ENCODE measurements at regions not wholly inside any gene's neighbourhood (a gene's known extent, or its start where the extent isn't known, plus 50 kb on each side); places are given as distances from the start of the nearest gene placed in this dataset.

DNA sequence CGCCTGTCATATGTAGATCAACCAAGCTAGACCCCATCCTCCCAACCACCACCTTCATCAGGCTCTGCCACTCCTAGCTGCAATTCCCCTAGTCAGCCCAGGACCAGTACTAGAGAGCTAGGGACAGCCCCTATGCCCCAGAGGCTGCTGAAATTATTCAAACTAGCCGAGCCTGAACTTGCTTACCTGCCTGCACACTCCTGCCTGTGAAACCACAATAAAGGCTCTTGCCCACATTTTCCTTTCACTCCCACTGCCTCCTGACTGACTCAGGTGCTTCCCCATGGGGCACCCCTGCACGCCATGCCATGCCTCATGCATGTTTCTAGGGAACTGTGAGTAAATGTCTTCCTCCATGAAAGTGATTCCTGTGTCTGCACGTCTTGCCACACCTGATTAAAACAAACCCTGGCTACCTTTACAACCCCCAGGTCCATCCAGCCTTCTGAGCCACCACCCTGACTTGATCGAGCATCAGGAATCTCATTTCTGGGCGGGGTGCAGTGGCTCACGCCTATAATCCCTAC lies 66.5 kb upstream of the IER3 start (continued):
- TF ChIP-seq NR2F1 (conservative IDR thresholded peaks at IDR 0.05), result peak; percentile 87
- TF ChIP-seq, protein P1, sequence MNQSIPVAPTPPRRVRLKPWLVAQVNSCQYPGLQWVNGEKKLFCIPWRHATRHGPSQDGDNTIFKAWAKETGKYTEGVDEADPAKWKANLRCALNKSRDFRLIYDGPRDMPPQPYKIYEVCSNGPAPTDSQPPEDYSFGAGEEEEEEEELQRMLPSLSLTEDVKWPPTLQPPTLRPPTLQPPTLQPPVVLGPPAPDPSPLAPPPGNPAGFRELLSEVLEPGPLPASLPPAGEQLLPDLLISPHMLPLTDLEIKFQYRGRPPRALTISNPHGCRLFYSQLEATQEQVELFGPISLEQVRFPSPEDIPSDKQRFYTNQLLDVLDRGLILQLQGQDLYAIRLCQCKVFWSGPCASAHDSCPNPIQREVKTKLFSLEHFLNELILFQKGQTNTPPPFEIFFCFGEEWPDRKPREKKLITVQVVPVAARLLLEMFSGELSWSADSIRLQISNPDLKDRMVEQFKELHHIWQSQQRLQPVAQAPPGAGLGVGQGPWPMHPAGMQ (IDR thresholded peaks at IDR 0.05; ENCODE audit: borderline replicate concordance), result no peak
- peak; percentile 95 for TF ChIP-seq ZNF217 (IDR thresholded peaks at IDR 0.05)
- TF ChIP-seq BHLHE40 (IDR thresholded peaks at IDR 0.05; ENCODE audit: borderline replicate concordance in 1 of 2, low read depth in 2 of 2, low read length in 1 of 2), result peak; percentile 97 to 99
- TF ChIP-seq POU2F2 (IDR thresholded peaks at IDR 0.05; ENCODE audit: borderline replicate concordance, low read depth, low read length), result peak; percentile 96
- TF ChIP-seq SUPT20H (IDR thresholded peaks at IDR 0.05; ENCODE audit: borderline replicate concordance, control insufficient read depth, low read depth, low read length), result no peak
- peak; percentile 99 for TF ChIP-seq NBN (IDR thresholded peaks at IDR 0.05)
- TF ChIP-seq RCOR1 (conservative IDR thresholded peaks at IDR 0.05; ENCODE audit: low read depth, low read length), result 0 out of 2 replicates have a peak, but pooled peaks have one; percentile 31
- TF ChIP-seq TCF3 (IDR thresholded peaks at IDR 0.05; ENCODE audit: borderline replicate concordance, insufficient read depth, low read depth, low read length), result 0 out of 2 replicates have a peak, but pooled peaks have one; percentile 58
- TF ChIP-seq ZNF384 (IDR thresholded peaks at IDR 0.05; ENCODE audit: borderline replicate concordance, low read depth, low read length), result no peak
- TF ChIP-seq CHD1 (IDR thresholded peaks at IDR 0.05; ENCODE audit: low read depth, low read length), result no peak
- peak; percentile 98 for TF ChIP-seq FOXM1 (IDR thresholded peaks at IDR 0.05; ENCODE audit: low read depth, low read length)
- TF ChIP-seq, protein P2, sequence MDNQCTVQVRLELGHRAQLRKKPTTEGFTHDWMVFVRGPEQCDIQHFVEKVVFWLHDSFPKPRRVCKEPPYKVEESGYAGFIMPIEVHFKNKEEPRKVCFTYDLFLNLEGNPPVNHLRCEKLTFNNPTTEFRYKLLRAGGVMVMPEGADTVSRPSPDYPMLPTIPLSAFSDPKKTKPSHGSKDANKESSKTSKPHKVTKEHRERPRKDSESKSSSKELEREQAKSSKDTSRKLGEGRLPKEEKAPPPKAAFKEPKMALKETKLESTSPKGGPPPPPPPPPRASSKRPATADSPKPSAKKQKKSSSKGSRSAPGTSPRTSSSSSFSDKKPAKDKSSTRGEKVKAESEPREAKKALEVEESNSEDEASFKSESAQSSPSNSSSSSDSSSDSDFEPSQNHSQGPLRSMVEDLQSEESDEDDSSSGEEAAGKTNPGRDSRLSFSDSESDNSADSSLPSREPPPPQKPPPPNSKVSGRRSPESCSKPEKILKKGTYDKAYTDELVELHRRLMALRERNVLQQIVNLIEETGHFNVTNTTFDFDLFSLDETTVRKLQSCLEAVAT (IDR thresholded peaks at IDR 0.05), result peak; percentile 96
- TF ChIP-seq FOS (IDR thresholded peaks at IDR 0.05; ENCODE audit: borderline replicate concordance, extremely low read depth, insufficient read length), result no peak
- peak; percentile 90 for TF ChIP-seq CREM (IDR thresholded peaks at IDR 0.05; ENCODE audit: low read depth)
- TF ChIP-seq NRF1 (conservative IDR thresholded peaks at IDR 0.05; ENCODE audit: low read depth, low read length), result no peak
- peak; percentile 77 for TF ChIP-seq ZNF24 (IDR thresholded peaks at IDR 0.05)
- TF ChIP-seq, protein P3, sequence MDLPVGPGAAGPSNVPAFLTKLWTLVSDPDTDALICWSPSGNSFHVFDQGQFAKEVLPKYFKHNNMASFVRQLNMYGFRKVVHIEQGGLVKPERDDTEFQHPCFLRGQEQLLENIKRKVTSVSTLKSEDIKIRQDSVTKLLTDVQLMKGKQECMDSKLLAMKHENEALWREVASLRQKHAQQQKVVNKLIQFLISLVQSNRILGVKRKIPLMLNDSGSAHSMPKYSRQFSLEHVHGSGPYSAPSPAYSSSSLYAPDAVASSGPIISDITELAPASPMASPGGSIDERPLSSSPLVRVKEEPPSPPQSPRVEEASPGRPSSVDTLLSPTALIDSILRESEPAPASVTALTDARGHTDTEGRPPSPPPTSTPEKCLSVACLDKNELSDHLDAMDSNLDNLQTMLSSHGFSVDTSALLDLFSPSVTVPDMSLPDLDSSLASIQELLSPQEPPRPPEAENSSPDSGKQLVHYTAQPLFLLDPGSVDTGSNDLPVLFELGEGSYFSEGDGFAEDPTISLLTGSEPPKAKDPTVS (IDR thresholded peaks at IDR 0.05; ENCODE audit: low read depth, low read length), result no peak
- peak; percentile 92 for TF ChIP-seq IRF4 (IDR thresholded peaks at IDR 0.05; ENCODE audit: low read depth, low read length)
- TF ChIP-seq YY1 (IDR thresholded peaks at IDR 0.05; ENCODE audit: low read depth, low read length), result peak; percentile 60; the same call in 1 of the 2 replicates
- peak; percentile 80 for TF ChIP-seq SP1 (IDR thresholded peaks at IDR 0.05; ENCODE audit: low read depth, low read length)
- TF ChIP-seq, protein P4, sequence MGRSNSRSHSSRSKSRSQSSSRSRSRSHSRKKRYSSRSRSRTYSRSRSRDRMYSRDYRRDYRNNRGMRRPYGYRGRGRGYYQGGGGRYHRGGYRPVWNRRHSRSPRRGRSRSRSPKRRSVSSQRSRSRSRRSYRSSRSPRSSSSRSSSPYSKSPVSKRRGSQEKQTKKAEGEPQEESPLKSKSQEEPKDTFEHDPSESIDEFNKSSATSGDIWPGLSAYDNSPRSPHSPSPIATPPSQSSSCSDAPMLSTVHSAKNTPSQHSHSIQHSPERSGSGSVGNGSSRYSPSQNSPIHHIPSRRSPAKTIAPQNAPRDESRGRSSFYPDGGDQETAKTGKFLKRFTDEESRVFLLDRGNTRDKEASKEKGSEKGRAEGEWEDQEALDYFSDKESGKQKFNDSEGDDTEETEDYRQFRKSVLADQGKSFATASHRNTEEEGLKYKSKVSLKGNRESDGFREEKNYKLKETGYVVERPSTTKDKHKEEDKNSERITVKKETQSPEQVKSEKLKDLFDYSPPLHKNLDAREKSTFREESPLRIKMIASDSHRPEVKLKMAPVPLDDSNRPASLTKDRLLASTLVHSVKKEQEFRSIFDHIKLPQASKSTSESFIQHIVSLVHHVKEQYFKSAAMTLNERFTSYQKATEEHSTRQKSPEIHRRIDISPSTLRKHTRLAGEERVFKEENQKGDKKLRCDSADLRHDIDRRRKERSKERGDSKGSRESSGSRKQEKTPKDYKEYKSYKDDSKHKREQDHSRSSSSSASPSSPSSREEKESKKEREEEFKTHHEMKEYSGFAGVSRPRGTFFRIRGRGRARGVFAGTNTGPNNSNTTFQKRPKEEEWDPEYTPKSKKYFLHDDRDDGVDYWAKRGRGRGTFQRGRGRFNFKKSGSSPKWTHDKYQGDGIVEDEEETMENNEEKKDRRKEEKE (IDR thresholded peaks at IDR 0.05), result no peak
- no peak for TF ChIP-seq PAX8 (IDR thresholded peaks at IDR 0.05)
- no peak for TF ChIP-seq BRCA1 (IDR thresholded peaks at IDR 0.05; ENCODE audit: low read depth, low read length)
- TF ChIP-seq FOXK2 (IDR thresholded peaks at IDR 0.05), result no peak
- TF ChIP-seq ZNF207 (IDR thresholded peaks at IDR 0.05; ENCODE audit: borderline replicate concordance), result no peak; the same call in 1 of the 2 replicates

Data from GM12878 (cell line).